NCI-H1930 (cell line): ENCODE measurements at regions not wholly inside any gene's neighbourhood (a gene's known extent, or its start where the extent isn't known, plus 50 kb on each side); places are given as distances from the start of the nearest gene placed in this dataset.

Experiments used
- DNase-seq, 2 experiments: peaks; one replicate each; lab custom pipeline; 2025; lab: John Stamatoyannopoulos, UW

GRCh38 chr18:46294318-46294717, 190.1 kb downstream of the HAUS1 start:
- DNase-seq: no peak

- DNase-seq: no peak
These were observed 190.6 kb downstream of the HAUS1 start for GRCh38 chr18:46294751-46295150.

- DNase-seq: no peak
These were observed 191.2 kb downstream of the HAUS1 start for GRCh38 chr18:46295416-46295815.

GRCh38 chr18:46296656-46297055, 192.5 kb downstream of the HAUS1 start:
- DNase-seq: no peak

- no peak for DNase-seq
These were observed 192.9 kb downstream of the HAUS1 start for GRCh38 chr18:46297124-46297523.

GRCh38 chr18:46297621-46298020, 193.4 kb downstream of the HAUS1 start:
- no peak for DNase-seq

- no peak for DNase-seq
These were observed 194.3 kb downstream of the HAUS1 start for GRCh38 chr18:46298511-46298910.

- DNase-seq: no peak
These were observed 195.4 kb downstream of the HAUS1 start for GRCh38 chr18:46299465-46300008.

- no peak for DNase-seq
These were observed 196.9 kb downstream of the HAUS1 start for GRCh38 chr18:46301081-46301480.

GRCh38 chr18:46301571-46301970, 197.4 kb downstream of the HAUS1 start:
- no peak for DNase-seq

GRCh38 chr18:46302528-46303485, 198.6 kb downstream of the HAUS1 start:
- no peak for DNase-seq

- DNase-seq: no peak
These were observed 206.1 kb downstream of the HAUS1 start for GRCh38 chr18:46310258-46310657.

GRCh38 chr18:46310675-46311345, 206.6 kb downstream of the HAUS1 start:
- DNase-seq: no peak

- no peak for DNase-seq
These were observed 207.3 kb downstream of the HAUS1 start for GRCh38 chr18:46311491-46311890.

GRCh38 chr18:46312221-46312620, 208.0 kb downstream of the HAUS1 start:
- no peak for DNase-seq

- no peak for DNase-seq
These were observed 209.3 kb downstream of the HAUS1 start for GRCh38 chr18:46313521-46313920.

- DNase-seq: no peak
These were observed 209.8 kb downstream of the HAUS1 start for GRCh38 chr18:46314011-46314410.

GRCh38 chr18:46315161-46315560, 211.0 kb downstream of the HAUS1 start:
- DNase-seq: no peak

- DNase-seq: no peak
These were observed 214.2 kb downstream of the HAUS1 start for GRCh38 chr18:46318356-46318755.

- DNase-seq: no peak
These were observed 215.6 kb downstream of the HAUS1 start for GRCh38 chr18:46319783-46320182.

GRCh38 chr18:46320297-46320696, 216.1 kb downstream of the HAUS1 start:
- DNase-seq: no peak

GRCh38 chr18:46320928-46321711, 216.9 kb downstream of the HAUS1 start:
- DNase-seq: no peak
